DOHH2 (cell line): ENCODE measurements at regions not wholly inside any gene's neighbourhood (a gene's known extent, or its start where the extent isn't known, plus 50 kb on each side); places are given as distances from the start of the nearest gene placed in this dataset.

Source experiments
- H3F3A ChIP-seq: fragments of 200-600 bp; sonication (generic), shearing (Covaris generic); 2 replicates; pipeline ENCODE4 v1.6.0; 2016; ENCODE audit warnings: antibody characterized with exemption, mild to moderate bottlenecking; ENCODE audit not compliant: control insufficient read depth, insufficient read depth
- H3K27ac ChIP-seq: fragments of 200-600 bp; sonication (generic); 2 replicates; pipeline ENCODE4 v1.5.1; 2014; ENCODE audit warnings: low read depth, mild to moderate bottlenecking, low read length, moderate library complexity
- H3K27me3 ChIP-seq: fragments of 200-600 bp; sonication (generic); 2 replicates; pipeline ENCODE4 v1.6.1; 2014; ENCODE audit warnings: mild to moderate bottlenecking, low read length, mixed read lengths; ENCODE audit not compliant: control insufficient read depth
- H3K36me3 ChIP-seq: fragments of 200-600 bp; sonication (generic); 2 replicates; pipeline ENCODE4 v1.6.1; 2014; ENCODE audit warnings: mild to moderate bottlenecking, low read length, moderate library complexity, mixed read lengths; ENCODE audit not compliant: control insufficient read depth
- H3K4me1 ChIP-seq: fragments of 200-600 bp; sonication (generic); 2 replicates; pipeline ENCODE4 v1.6.1; 2014; ENCODE audit warnings: mild to moderate bottlenecking, low read length, mixed read lengths; ENCODE audit not compliant: control insufficient read depth
- H3K4me2 ChIP-seq: fragments of 200-600 bp; sonication (generic); 2 replicates; pipeline ENCODE4 v1.6.0; 2014; ENCODE audit warnings: mild to moderate bottlenecking, low read length, moderate library complexity
- H3K4me3 ChIP-seq: fragments of 200-600 bp; sonication (generic); 2 replicates; pipeline ENCODE4 v1.5.1; 2014; ENCODE audit warnings: mild to moderate bottlenecking, low read length, mixed read lengths
- H3K79me2 ChIP-seq: fragments of 200-600 bp; sonication (generic); 2 replicates; pipeline ENCODE4 v1.6.1; 2014; ENCODE audit warnings: mild to moderate bottlenecking, low read length, mixed read lengths; ENCODE audit not compliant: control insufficient read depth
- H3K9me2 ChIP-seq: fragments of 200-600 bp; sonication (generic); replicated peaks from 2 replicates; pipeline ENCODE4 v1.6.1; 2014; ENCODE audit warnings: mild to moderate bottlenecking, low read length, mixed read lengths; ENCODE audit not compliant: control insufficient read depth
- H3K9me3 ChIP-seq: fragments of 200-600 bp; sonication (generic); 2 replicates; pipeline ENCODE4 v1.6.1; 2014; ENCODE audit warnings: antibody characterized with exemption, low read length, mixed read lengths; ENCODE audit not compliant: control insufficient read depth, insufficient read depth
- H4K20me1 ChIP-seq: fragments of 200-600 bp; sonication (generic); 2 replicates; pipeline ENCODE4 v1.6.0; 2014; ENCODE audit warnings: low read depth, mild to moderate bottlenecking, antibody characterized with exemption, low read length, moderate library complexity; ENCODE audit not compliant: control insufficient read depth, insufficient read depth
- CTCF ChIP-seq: fragments of 200-600 bp; sonication (generic); IDR thresholded peaks from one replicate; pipeline ENCODE4 v1.5.1; 2014; ENCODE audit warnings: antibody characterized with exemption, mild to moderate bottlenecking, low read depth, low read length; ENCODE audit not compliant: poor library complexity, severe bottlenecking
- EZH2phosphoT487 ChIP-seq: fragments of 200-600 bp; sonication (generic); IDR thresholded peaks from 2 replicates; pipeline ENCODE4 v1.6.1; 2017; ENCODE audit warnings: borderline replicate concordance, mild to moderate bottlenecking, antibody characterized with exemption, low read length, moderate library complexity, mixed read lengths

GRCh38 chr2:176743671-176744070, 468.9 kb upstream of the HNRNPA3 start:
- H3K4me3 ChIP-seq: no peak overlapping the region
- H3K27ac ChIP-seq: no peak overlapping the region
- no peak overlapping the region for H3K4me2 ChIP-seq
- no peaks in the 10 kb centered on the region for H3K9me3 ChIP-seq
- H3F3A ChIP-seq: no peaks in the 10 kb centered on the region
- no peaks in the 10 kb centered on the region for H3K4me1 ChIP-seq
- peaks cover 3% of the 10 kb centered on the region; the same call in 1 of the 2 replicates for H3K27me3 ChIP-seq
- H3K79me2 ChIP-seq: no peaks in the 10 kb centered on the region
- TF ChIP-seq CTCF: no peak
- no peak for TF ChIP-seq EZH2phosphoT487
- no peaks in the 10 kb centered on the region for H3K36me3 ChIP-seq
- H4K20me1 ChIP-seq: no peaks in the 10 kb centered on the region
- no peaks in the 10 kb centered on the region for H3K9me2 ChIP-seq

GRCh38 chr2:176744146-176744545, 468.4 kb upstream of the HNRNPA3 start:
- Histone ChIP-seq H3K9me2 (no peaks in the 10 kb centered on the region), H3K4me2 (no peak overlapping the region), H3K36me3 (no peaks in the 10 kb centered on the region), H3K4me3 (no peak overlapping the region), H3K27ac (no peak overlapping the region), H3K4me1 (no peaks in the 10 kb centered on the region), H3F3A (no peaks in the 10 kb centered on the region), H4K20me1 (no peaks in the 10 kb centered on the region), H3K27me3 (peaks cover 3% of the 10 kb centered on the region; the same call in 1 of the 2 replicates), H3K9me3 (no peaks in the 10 kb centered on the region), H3K79me2 (no peaks in the 10 kb centered on the region)
- no peak for TF ChIP-seq EZH2phosphoT487
- no peak for TF ChIP-seq CTCF

GRCh38 chr2:176745543-176746200, 466.9 kb upstream of the HNRNPA3 start:
- Histone ChIP-seq H3K4me2 (no peak overlapping the region), H3K79me2 (no peaks in the 10 kb centered on the region), H3K4me3 (no peak overlapping the region), H4K20me1 (no peaks in the 10 kb centered on the region), H3F3A (no peaks in the 10 kb centered on the region), H3K27me3 (peaks cover 3% of the 10 kb centered on the region; the same call in 1 of the 2 replicates), H3K9me3 (no peaks in the 10 kb centered on the region), H3K36me3 (no peaks in the 10 kb centered on the region), H3K9me2 (no peaks in the 10 kb centered on the region), H3K4me1 (no peaks in the 10 kb centered on the region), H3K27ac (no peak overlapping the region)
- TF ChIP-seq CTCF: no peak
- no peak for TF ChIP-seq EZH2phosphoT487
